ENCODE measurements at regions not wholly inside any gene's neighbourhood (a gene's known extent, or its start where the extent isn't known, plus 50 kb on each side); places are given as distances from the start of the nearest gene placed in this dataset.

DNA sequence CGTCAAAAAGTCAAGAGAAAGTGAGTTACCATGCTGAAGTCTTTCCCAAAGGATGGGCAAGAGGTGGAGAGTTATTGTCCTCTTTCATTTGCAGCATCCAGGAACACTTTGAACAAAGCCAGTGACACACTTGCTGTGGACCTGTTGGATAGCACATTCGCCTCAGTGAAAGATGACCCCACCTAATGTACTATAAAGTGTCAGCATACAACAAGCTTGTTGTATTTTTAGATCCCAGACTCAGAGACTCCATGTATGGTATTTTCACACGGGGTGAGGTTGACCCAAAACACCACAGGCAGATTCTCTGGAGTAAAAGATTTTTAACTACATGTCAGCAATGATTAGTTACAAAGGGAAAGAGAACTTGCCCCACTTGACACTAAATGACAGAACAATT is 273.8 kb downstream of the PTBP2 start:
- no peaks in the 10 kb centered on the region for H3F3A ChIP-seq (ENCODE audit: insufficient read depth, low read length, poor library complexity, severe bottlenecking)
- H3K9ac ChIP-seq (ENCODE audit: low read length), result no peak overlapping the region
- H2AFZ ChIP-seq (ENCODE audit: low read depth, low read length), result no peak overlapping the region
- no peaks in the 10 kb centered on the region for H3K36me3 ChIP-seq (ENCODE audit: insufficient read depth, low read length)
- H3K9me3 ChIP-seq (ENCODE audit: low read length), result no peaks in the 10 kb centered on the region
- H4K20me1 ChIP-seq (ENCODE audit: insufficient read depth), result no peaks in the 10 kb centered on the region
- TF ChIP-seq RAD21 (conservative IDR thresholded peaks at IDR 0.05), result no peak
- TF ChIP-seq POLR2AphosphoS5 (IDR thresholded peaks at IDR 0.05), result no peak
- TF ChIP-seq MXI1 (conservative IDR thresholded peaks at IDR 0.05; ENCODE audit: poor library complexity, severe bottlenecking), result no peak
- TF ChIP-seq SMC3 (conservative IDR thresholded peaks at IDR 0.05; ENCODE audit: poor library complexity), result no peak
- no peak for TF ChIP-seq TAF1 (IDR thresholded peaks at IDR 0.05; ENCODE audit: low read depth)
- TF ChIP-seq, protein P1, sequence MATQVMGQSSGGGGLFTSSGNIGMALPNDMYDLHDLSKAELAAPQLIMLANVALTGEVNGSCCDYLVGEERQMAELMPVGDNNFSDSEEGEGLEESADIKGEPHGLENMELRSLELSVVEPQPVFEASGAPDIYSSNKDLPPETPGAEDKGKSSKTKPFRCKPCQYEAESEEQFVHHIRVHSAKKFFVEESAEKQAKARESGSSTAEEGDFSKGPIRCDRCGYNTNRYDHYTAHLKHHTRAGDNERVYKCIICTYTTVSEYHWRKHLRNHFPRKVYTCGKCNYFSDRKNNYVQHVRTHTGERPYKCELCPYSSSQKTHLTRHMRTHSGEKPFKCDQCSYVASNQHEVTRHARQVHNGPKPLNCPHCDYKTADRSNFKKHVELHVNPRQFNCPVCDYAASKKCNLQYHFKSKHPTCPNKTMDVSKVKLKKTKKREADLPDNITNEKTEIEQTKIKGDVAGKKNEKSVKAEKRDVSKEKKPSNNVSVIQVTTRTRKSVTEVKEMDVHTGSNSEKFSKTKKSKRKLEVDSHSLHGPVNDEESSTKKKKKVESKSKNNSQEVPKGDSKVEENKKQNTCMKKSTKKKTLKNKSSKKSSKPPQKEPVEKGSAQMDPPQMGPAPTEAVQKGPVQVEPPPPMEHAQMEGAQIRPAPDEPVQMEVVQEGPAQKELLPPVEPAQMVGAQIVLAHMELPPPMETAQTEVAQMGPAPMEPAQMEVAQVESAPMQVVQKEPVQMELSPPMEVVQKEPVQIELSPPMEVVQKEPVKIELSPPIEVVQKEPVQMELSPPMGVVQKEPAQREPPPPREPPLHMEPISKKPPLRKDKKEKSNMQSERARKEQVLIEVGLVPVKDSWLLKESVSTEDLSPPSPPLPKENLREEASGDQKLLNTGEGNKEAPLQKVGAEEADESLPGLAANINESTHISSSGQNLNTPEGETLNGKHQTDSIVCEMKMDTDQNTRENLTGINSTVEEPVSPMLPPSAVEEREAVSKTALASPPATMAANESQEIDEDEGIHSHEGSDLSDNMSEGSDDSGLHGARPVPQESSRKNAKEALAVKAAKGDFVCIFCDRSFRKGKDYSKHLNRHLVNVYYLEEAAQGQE (IDR thresholded peaks at IDR 0.05; ENCODE audit: borderline replicate concordance), result no peak
- TF ChIP-seq, protein P2, sequence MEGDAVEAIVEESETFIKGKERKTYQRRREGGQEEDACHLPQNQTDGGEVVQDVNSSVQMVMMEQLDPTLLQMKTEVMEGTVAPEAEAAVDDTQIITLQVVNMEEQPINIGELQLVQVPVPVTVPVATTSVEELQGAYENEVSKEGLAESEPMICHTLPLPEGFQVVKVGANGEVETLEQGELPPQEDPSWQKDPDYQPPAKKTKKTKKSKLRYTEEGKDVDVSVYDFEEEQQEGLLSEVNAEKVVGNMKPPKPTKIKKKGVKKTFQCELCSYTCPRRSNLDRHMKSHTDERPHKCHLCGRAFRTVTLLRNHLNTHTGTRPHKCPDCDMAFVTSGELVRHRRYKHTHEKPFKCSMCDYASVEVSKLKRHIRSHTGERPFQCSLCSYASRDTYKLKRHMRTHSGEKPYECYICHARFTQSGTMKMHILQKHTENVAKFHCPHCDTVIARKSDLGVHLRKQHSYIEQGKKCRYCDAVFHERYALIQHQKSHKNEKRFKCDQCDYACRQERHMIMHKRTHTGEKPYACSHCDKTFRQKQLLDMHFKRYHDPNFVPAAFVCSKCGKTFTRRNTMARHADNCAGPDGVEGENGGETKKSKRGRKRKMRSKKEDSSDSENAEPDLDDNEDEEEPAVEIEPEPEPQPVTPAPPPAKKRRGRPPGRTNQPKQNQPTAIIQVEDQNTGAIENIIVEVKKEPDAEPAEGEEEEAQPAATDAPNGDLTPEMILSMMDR (IDR thresholded peaks at IDR 0.05; ENCODE audit: poor library complexity, severe bottlenecking), result no peak
- TF ChIP-seq EZH2 (IDR thresholded peaks at IDR 0.05; ENCODE audit: borderline replicate concordance, insufficient read depth, low read length, poor library complexity, severe bottlenecking), result no peak
- TF ChIP-seq EP300 (conservative IDR thresholded peaks at IDR 0.05; ENCODE audit: poor library complexity, severe bottlenecking), result no peak
- H3K4me3 ChIP-seq (ENCODE audit: low read length), result no peak overlapping the region
- H3K4me2 ChIP-seq (ENCODE audit: low read length), result no peak overlapping the region
- no peaks in the 10 kb centered on the region for H3K27me3 ChIP-seq (ENCODE audit: insufficient read depth, low read depth, low read length)
- no peaks in the 10 kb centered on the region for H3K79me2 ChIP-seq (replicated peaks; ENCODE audit: insufficient read depth, low read length)
- H3K9me2 ChIP-seq (ENCODE audit: insufficient read depth, low read length), result no peaks in the 10 kb centered on the region
- no peak overlapping the region for H3K27ac ChIP-seq (ENCODE audit: low read length)

DNA sequence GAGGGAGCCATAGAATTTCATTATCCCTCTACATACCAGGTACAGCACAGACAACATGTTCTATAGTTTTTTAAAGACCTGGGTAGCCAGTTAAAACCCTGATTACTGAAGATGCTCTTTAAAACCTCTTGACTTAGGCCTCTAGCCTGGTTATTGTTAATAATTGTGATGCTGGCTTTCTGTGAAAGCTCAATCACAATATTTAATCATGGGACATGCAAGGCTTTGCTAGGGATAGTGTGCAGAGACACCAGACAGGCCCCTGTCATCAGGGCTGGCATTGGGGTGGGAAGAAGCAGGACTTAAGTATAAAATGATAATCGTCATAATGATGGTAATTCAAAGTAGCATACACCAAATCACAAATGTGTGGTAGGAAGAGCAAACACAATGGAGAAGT is 274.4 kb downstream of the PTBP2 start:
- Histone ChIP-seq H2AFZ (ENCODE audit: low read depth, low read length) (no peak overlapping the region), H3K36me3 (ENCODE audit: insufficient read depth, low read length) (no peaks in the 10 kb centered on the region), H3K9ac (ENCODE audit: low read length) (no peak overlapping the region), H3K9me2 (ENCODE audit: insufficient read depth, low read length) (no peaks in the 10 kb centered on the region), H3F3A (ENCODE audit: insufficient read depth, low read length, poor library complexity, severe bottlenecking) (no peaks in the 10 kb centered on the region), H3K79me2 (replicated peaks; ENCODE audit: insufficient read depth, low read length) (no peaks in the 10 kb centered on the region), H3K4me3 (ENCODE audit: low read length) (no peak overlapping the region), H3K27me3 (ENCODE audit: insufficient read depth, low read depth, low read length) (no peaks in the 10 kb centered on the region), H4K20me1 (ENCODE audit: insufficient read depth) (no peaks in the 10 kb centered on the region), H3K4me2 (ENCODE audit: low read length) (no peak overlapping the region), H3K27ac (ENCODE audit: low read length) (no peak overlapping the region), H3K9me3 (ENCODE audit: low read length) (no peaks in the 10 kb centered on the region)
- TF ChIP-seq EZH2 (IDR thresholded peaks at IDR 0.05; ENCODE audit: borderline replicate concordance, insufficient read depth, low read length, poor library complexity, severe bottlenecking) (no peak), TAF1 (IDR thresholded peaks at IDR 0.05; ENCODE audit: low read depth) (no peak)

DNA sequence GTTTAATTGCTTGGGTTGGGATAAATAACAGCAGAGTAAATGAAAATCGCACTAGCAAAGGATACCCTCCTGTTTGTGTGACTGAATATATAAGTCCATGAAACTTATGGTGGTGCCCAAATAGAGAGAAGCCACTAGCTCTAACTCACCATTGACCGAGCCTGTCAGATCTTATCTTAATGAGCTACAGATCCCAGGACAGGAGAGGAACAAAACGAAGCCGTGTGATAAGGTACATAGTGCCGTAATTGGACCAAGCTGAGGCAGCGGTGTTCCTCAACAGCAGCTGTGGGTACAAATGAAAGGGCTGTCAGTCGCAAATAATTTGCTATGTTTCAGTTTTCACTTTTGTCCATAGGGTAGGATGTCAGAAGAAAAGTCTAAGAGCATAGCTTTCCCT is 276.1 kb downstream of the PTBP2 start:
- Histone ChIP-seq H3K27me3 (ENCODE audit: insufficient read depth, low read depth, low read length) (no peaks in the 10 kb centered on the region), H3K27ac (ENCODE audit: low read length) (no peak overlapping the region), H3K4me2 (ENCODE audit: low read length) (no peak overlapping the region), H3F3A (ENCODE audit: insufficient read depth, low read length, poor library complexity, severe bottlenecking) (no peaks in the 10 kb centered on the region), H3K9me3 (ENCODE audit: low read length) (no peaks in the 10 kb centered on the region), H3K36me3 (ENCODE audit: insufficient read depth, low read length) (no peaks in the 10 kb centered on the region), H3K9ac (ENCODE audit: low read length) (no peak overlapping the region), H2AFZ (ENCODE audit: low read depth, low read length) (no peak overlapping the region), H3K79me2 (replicated peaks; ENCODE audit: insufficient read depth, low read length) (no peaks in the 10 kb centered on the region), H3K9me2 (ENCODE audit: insufficient read depth, low read length) (no peaks in the 10 kb centered on the region), H3K4me3 (ENCODE audit: low read length) (no peak overlapping the region), H4K20me1 (ENCODE audit: insufficient read depth) (no peaks in the 10 kb centered on the region)
- TF ChIP-seq, protein P2 (IDR thresholded peaks at IDR 0.05; ENCODE audit: poor library complexity, severe bottlenecking), result no peak
- TF ChIP-seq, protein P1 (IDR thresholded peaks at IDR 0.05; ENCODE audit: borderline replicate concordance), result no peak
- TF ChIP-seq TAF1 (IDR thresholded peaks at IDR 0.05; ENCODE audit: low read depth) (no peak), RAD21 (conservative IDR thresholded peaks at IDR 0.05) (no peak), SMC3 (conservative IDR thresholded peaks at IDR 0.05; ENCODE audit: poor library complexity) (no peak), MXI1 (conservative IDR thresholded peaks at IDR 0.05; ENCODE audit: poor library complexity, severe bottlenecking) (no peak), EZH2 (IDR thresholded peaks at IDR 0.05; ENCODE audit: borderline replicate concordance, insufficient read depth, low read length, poor library complexity, severe bottlenecking) (no peak), EP300 (conservative IDR thresholded peaks at IDR 0.05; ENCODE audit: poor library complexity, severe bottlenecking) (no peak), POLR2AphosphoS5 (IDR thresholded peaks at IDR 0.05) (no peak)

Measured in neural cell (in vitro differentiated cells).